ENCODE measurements at regions not wholly inside any gene's neighbourhood (a gene's known extent, or its start where the extent isn't known, plus 50 kb on each side); places are given as distances from the start of the nearest gene placed in this dataset.

- Histone ChIP-seq H3K9me3 (ENCODE audit: control extremely low read depth in 1 of 5, control insufficient read depth in 4 of 5, insufficient read depth in 2 of 5, low read depth in 1 of 5, low read length in 4 of 5) (peaks cover 0 to 2% (median 0%) of the 10 kb centered on the region in 5 experiments), H3K4me1 (ENCODE audit: control extremely low read depth in 1 of 4, control insufficient read depth in 4 of 4, insufficient read depth in 4 of 4, low read length in 3 of 4) (no peaks in the 10 kb centered on the region), H3K27me3 (replicated peaks in 2 of 5; ENCODE audit: control insufficient read depth in 4 of 5, insufficient read depth in 5 of 5, low read length in 4 of 5) (peaks cover 0 to 2% (median 0%) of the 10 kb centered on the region in 5 experiments), H3K4me3 (ENCODE audit: control insufficient read depth in 1 of 7, extremely low read depth in 1 of 7, insufficient read depth in 4 of 7, low read depth in 2 of 7, low read length in 6 of 7) (no peak overlapping the region), H3K36me3 (ENCODE audit: control insufficient read depth in 4 of 4, insufficient read depth in 4 of 4, low read length in 3 of 4) (no peaks in the 10 kb centered on the region), H3K27ac (ENCODE audit: insufficient read depth in 1 of 2, low read depth in 1 of 2, low read length in 2 of 2, poor library complexity in 1 of 2, severe bottlenecking in 2 of 2) (no peak overlapping the region)
- POLR2A ChIA-PET = no interaction called here
- DNase-seq = no peak
- CTCF ChIA-PET = no interaction called here
- WGBS (ENCODE audit: insufficient coverage) = over 99% methylated on average over 8 of the region's 8 CpGs
These were observed 271.6 kb downstream of the ZNF516 start for GRCh38 chr18:76223403-76223802.

- H3K4me1 ChIP-seq (ENCODE audit: control extremely low read depth in 1 of 4, control insufficient read depth in 4 of 4, insufficient read depth in 4 of 4, low read length in 3 of 4) = no peaks in the 10 kb centered on the region
- ChIA-PET POLR2A (no interaction called here), CTCF (interaction anchor here (0.6 kb wide), 1 partner anchor 10 kb away, joined by 5 read pairs; no protein-coding TSS in a partner anchor)
- H3K9me3 ChIP-seq (ENCODE audit: control extremely low read depth in 1 of 5, control insufficient read depth in 4 of 5, insufficient read depth in 2 of 5, low read depth in 1 of 5, low read length in 4 of 5) = peaks cover 0 to 2% (median 0%) of the 10 kb centered on the region in 5 experiments
- H3K27me3 ChIP-seq (replicated peaks in 2 of 5; ENCODE audit: control insufficient read depth in 4 of 5, insufficient read depth in 5 of 5, low read length in 4 of 5) = no peaks in the 10 kb centered on the region
- WGBS (ENCODE audit: insufficient coverage) = 94% methylated on average over 3 of the region's 8 CpGs
- no peak overlapping the region for H3K4me3 ChIP-seq (ENCODE audit: control insufficient read depth in 1 of 7, extremely low read depth in 1 of 7, insufficient read depth in 4 of 7, low read depth in 2 of 7, low read length in 6 of 7)
- no peaks in the 10 kb centered on the region for H3K36me3 ChIP-seq (ENCODE audit: control insufficient read depth in 4 of 4, insufficient read depth in 4 of 4, low read length in 3 of 4)
- DNase-seq = no peak
- H3K27ac ChIP-seq (ENCODE audit: insufficient read depth in 1 of 2, low read depth in 1 of 2, low read length in 2 of 2, poor library complexity in 1 of 2, severe bottlenecking in 2 of 2) = no peak overlapping the region
These were observed 276.0 kb downstream of the ZNF516 start for GRCh38 chr18:76219023-76219422.

GRCh38 chr18:76216096-76216495 is 278.9 kb downstream of the ZNF516 start:
- Histone ChIP-seq H3K27me3 (replicated peaks in 2 of 5; ENCODE audit: control insufficient read depth in 4 of 5, insufficient read depth in 5 of 5, low read length in 4 of 5) (peaks cover 0 to 4% (median 0%) of the 10 kb centered on the region in 5 experiments), H3K4me1 (ENCODE audit: control extremely low read depth in 1 of 4, control insufficient read depth in 4 of 4, insufficient read depth in 4 of 4, low read length in 3 of 4) (peaks cover 0 to 5% (median 3%) of the 10 kb centered on the region in 4 experiments), H3K9me3 (ENCODE audit: control extremely low read depth in 1 of 5, control insufficient read depth in 4 of 5, insufficient read depth in 2 of 5, low read depth in 1 of 5, low read length in 4 of 5) (peaks cover 0 to 2% (median 0%) of the 10 kb centered on the region in 5 experiments), H3K4me3 (ENCODE audit: control insufficient read depth in 1 of 7, extremely low read depth in 1 of 7, insufficient read depth in 4 of 7, low read depth in 2 of 7, low read length in 6 of 7) (no peak overlapping the region), H3K27ac (ENCODE audit: insufficient read depth in 1 of 2, low read depth in 1 of 2, low read length in 2 of 2, poor library complexity in 1 of 2, severe bottlenecking in 2 of 2) (no peak overlapping the region), H3K36me3 (ENCODE audit: control insufficient read depth in 4 of 4, insufficient read depth in 4 of 4, low read length in 3 of 4) (no peaks in the 10 kb centered on the region)
- no peak for DNase-seq
- WGBS (ENCODE audit: insufficient coverage) = 100% methylated on average over 1 of the region's 1 CpG
- ChIA-PET POLR2A (no interaction called here), CTCF (no interaction called here)

GRCh38 chr18:76213991-76214390 is 281.1 kb downstream of the ZNF516 start:
- Histone ChIP-seq H3K4me1 (ENCODE audit: control extremely low read depth in 1 of 4, control insufficient read depth in 4 of 4, insufficient read depth in 4 of 4, low read length in 3 of 4) (peaks cover 0 to 5% (median 3%) of the 10 kb centered on the region in 4 experiments), H3K27me3 (replicated peaks in 2 of 5; ENCODE audit: control insufficient read depth in 4 of 5, insufficient read depth in 5 of 5, low read length in 4 of 5) (peaks cover 0 to 8% (median 4%) of the 10 kb centered on the region in 5 experiments), H3K36me3 (ENCODE audit: control insufficient read depth in 4 of 4, insufficient read depth in 4 of 4, low read length in 3 of 4) (no peaks in the 10 kb centered on the region), H3K9me3 (ENCODE audit: control extremely low read depth in 1 of 5, control insufficient read depth in 4 of 5, insufficient read depth in 2 of 5, low read depth in 1 of 5, low read length in 4 of 5) (peaks cover 0 to 2% (median 0%) of the 10 kb centered on the region in 5 experiments), H3K4me3 (ENCODE audit: control insufficient read depth in 1 of 7, extremely low read depth in 1 of 7, insufficient read depth in 4 of 7, low read depth in 2 of 7, low read length in 6 of 7) (no peak overlapping the region), H3K27ac (ENCODE audit: insufficient read depth in 1 of 2, low read depth in 1 of 2, low read length in 2 of 2, poor library complexity in 1 of 2, severe bottlenecking in 2 of 2) (no peak overlapping the region)
- 100% methylated on average over 1 of the region's 3 CpGs for WGBS (ENCODE audit: insufficient coverage)
- CTCF ChIA-PET = interaction anchor here (0.8 kb wide), 1 partner anchor 42 kb away, joined by 3 read pairs; no protein-coding TSS in a partner anchor
- POLR2A ChIA-PET = no interaction called here
- DNase-seq = no peak

- CTCF ChIA-PET = no interaction called here
- H3K4me1 ChIP-seq (ENCODE audit: control extremely low read depth in 1 of 4, control insufficient read depth in 4 of 4, insufficient read depth in 4 of 4, low read length in 3 of 4) = peaks cover 0 to 5% (median 3%) of the 10 kb centered on the region in 4 experiments
- peak; percentile 16 to 73 (median 60) for DNase-seq
- H3K4me3 ChIP-seq (ENCODE audit: control insufficient read depth in 1 of 7, extremely low read depth in 1 of 7, insufficient read depth in 4 of 7, low read depth in 2 of 7, low read length in 6 of 7) = no peak overlapping the region
- no peak overlapping the region for H3K27ac ChIP-seq (ENCODE audit: insufficient read depth in 1 of 2, low read depth in 1 of 2, low read length in 2 of 2, poor library complexity in 1 of 2, severe bottlenecking in 2 of 2)
- H3K9me3 ChIP-seq (ENCODE audit: control extremely low read depth in 1 of 5, control insufficient read depth in 4 of 5, insufficient read depth in 2 of 5, low read depth in 1 of 5, low read length in 4 of 5) = peaks cover 0 to 2% (median 0%) of the 10 kb centered on the region in 5 experiments
- H3K36me3 ChIP-seq (ENCODE audit: control insufficient read depth in 4 of 4, insufficient read depth in 4 of 4, low read length in 3 of 4) = no peaks in the 10 kb centered on the region
- peaks cover 0 to 16% (median 7%) of the 10 kb centered on the region in 5 experiments for H3K27me3 ChIP-seq (replicated peaks in 2 of 5; ENCODE audit: control insufficient read depth in 4 of 5, insufficient read depth in 5 of 5, low read length in 4 of 5)
- POLR2A ChIA-PET = no interaction called here
- WGBS (ENCODE audit: insufficient coverage) = 42% methylated on average over 7 of the region's 7 CpGs
These were observed 282.1 kb downstream of the ZNF516 start for GRCh38 chr18:76212960-76213359.

GRCh38 chr18:76209597-76209996 is 285.4 kb downstream of the ZNF516 start:
- Histone ChIP-seq H3K4me3 (ENCODE audit: control insufficient read depth in 1 of 7, extremely low read depth in 1 of 7, insufficient read depth in 4 of 7, low read depth in 2 of 7, low read length in 6 of 7) (no peak overlapping the region), H3K27ac (ENCODE audit: insufficient read depth in 1 of 2, low read depth in 1 of 2, low read length in 2 of 2, poor library complexity in 1 of 2, severe bottlenecking in 2 of 2) (no peak overlapping the region), H3K27me3 (replicated peaks in 2 of 5; ENCODE audit: control insufficient read depth in 4 of 5, insufficient read depth in 5 of 5, low read length in 4 of 5) (peaks cover 4 to 23% (median 8%) of the 10 kb centered on the region in 5 experiments), H3K9me3 (ENCODE audit: control extremely low read depth in 1 of 5, control insufficient read depth in 4 of 5, insufficient read depth in 2 of 5, low read depth in 1 of 5, low read length in 4 of 5) (no peaks in the 10 kb centered on the region), H3K36me3 (ENCODE audit: control insufficient read depth in 4 of 4, insufficient read depth in 4 of 4, low read length in 3 of 4) (no peaks in the 10 kb centered on the region), H3K4me1 (ENCODE audit: control extremely low read depth in 1 of 4, control insufficient read depth in 4 of 4, insufficient read depth in 4 of 4, low read length in 3 of 4) (peaks cover 0 to 5% (median 3%) of the 10 kb centered on the region in 4 experiments)
- DNase-seq = peak in 2 of 3 donors; percentile 5 to 18
- CTCF ChIA-PET = no interaction called here
- 100% methylated on average over 5 of the region's 7 CpGs for WGBS (ENCODE audit: insufficient coverage)
- POLR2A ChIA-PET = no interaction called here

- 50% methylated on average over 16 of the region's 21 CpGs for WGBS (ENCODE audit: insufficient coverage)
- CTCF ChIA-PET = interaction anchor here (0.6 kb wide), 1 partner anchor 11 kb away, joined by 5 read pairs; no protein-coding TSS in a partner anchor
- H3K27ac ChIP-seq (ENCODE audit: insufficient read depth in 1 of 2, low read depth in 1 of 2, low read length in 2 of 2, poor library complexity in 1 of 2, severe bottlenecking in 2 of 2) = no peak overlapping the region
- peak overlapping the region in 4 of 7 experiments; percentile 17 to 48 (median 30) for H3K4me3 ChIP-seq (ENCODE audit: control insufficient read depth in 1 of 7, extremely low read depth in 1 of 7, insufficient read depth in 4 of 7, low read depth in 2 of 7, low read length in 6 of 7)
- POLR2A ChIA-PET = no interaction called here
- peak in 2 of 3 donors; percentile 8 to 17 for DNase-seq
- peaks cover 4 to 23% (median 8%) of the 10 kb centered on the region in 5 experiments for H3K27me3 ChIP-seq (replicated peaks in 2 of 5; ENCODE audit: control insufficient read depth in 4 of 5, insufficient read depth in 5 of 5, low read length in 4 of 5)
- peaks cover 0 to 5% (median 3%) of the 10 kb centered on the region in 4 experiments for H3K4me1 ChIP-seq (ENCODE audit: control extremely low read depth in 1 of 4, control insufficient read depth in 4 of 4, insufficient read depth in 4 of 4, low read length in 3 of 4)
- no peaks in the 10 kb centered on the region for H3K9me3 ChIP-seq (ENCODE audit: control extremely low read depth in 1 of 5, control insufficient read depth in 4 of 5, insufficient read depth in 2 of 5, low read depth in 1 of 5, low read length in 4 of 5)
- H3K36me3 ChIP-seq (ENCODE audit: control insufficient read depth in 4 of 4, insufficient read depth in 4 of 4, low read length in 3 of 4) = no peaks in the 10 kb centered on the region
These were observed 286.2 kb downstream of the ZNF516 start for GRCh38 chr18:76208678-76209306.

Data from common myeloid progenitor, CD34-positive (primary cell).